HepG2 (cell line): ENCODE measurements at regions not wholly inside any gene's neighbourhood (a gene's known extent, or its start where the extent isn't known, plus 50 kb on each side); places are given as distances from the start of the nearest gene placed in this dataset.

Source experiments
- CEBPG ChIP-seq: IDR thresholded peaks from 2 replicates; pipeline ENCODE4 v1.6.1; 2016
- DRAP1 ChIP-seq: IDR thresholded peaks from 2 replicates; pipeline ENCODE4 v1.6.1; 2016; ENCODE audit warnings: missing genetic modification reagents, missing compliant biosample characterization
- EP300 ChIP-seq, 3 experiments: sonication (generic) in 1 of 3; formaldehyde crosslinking in 1 of 3; IDR thresholded peaks; 2 replicates each; pipeline versions ENCODE4 v1.5.1 to v1.6.1; 2011 to 2020; ENCODE audit warnings: low read depth in 2 of 3, low read length in 2 of 3, borderline replicate concordance in 1 of 3, improper control_type of control experiment in 1 of 3, mild to moderate bottlenecking in 1 of 3, missing genetic modification reagents in 1 of 3, moderate library complexity in 1 of 3
- EZH2 ChIP-seq: conservative IDR thresholded peaks from 2 replicates; pipeline ENCODE4 v1.6.1; 2012; ENCODE audit warnings: mild to moderate bottlenecking, low read depth, low read length, moderate library complexity
- FOXK1 ChIP-seq: sonication (generic); formaldehyde crosslinking; IDR thresholded peaks from 2 replicates; pipeline ENCODE4 v1.4.0; 2020; ENCODE audit warnings: low read depth, missing genetic modification reagents, borderline replicate concordance
- IKZF5 ChIP-seq: IDR thresholded peaks from 2 replicates; pipeline ENCODE4 v1.6.1; 2018; ENCODE audit warnings: missing genetic modification reagents, mild to moderate bottlenecking, missing compliant biosample characterization
- KAT7 ChIP-seq: IDR thresholded peaks from 2 replicates; pipeline ENCODE4 v1.6.1; 2018; ENCODE audit warnings: borderline replicate concordance, missing compliant biosample characterization
- MLX ChIP-seq: IDR thresholded peaks from 2 replicates; pipeline ENCODE4 v1.6.1; 2016
- NR2F6 ChIP-seq, 2 experiments: IDR thresholded peaks; 2 replicates each; pipeline ENCODE4 v1.6.1; 2016; ENCODE audit warnings: antibody characterized with exemption in 1 of 2, mild to moderate bottlenecking in 1 of 2
- ONECUT2 ChIP-seq: sonication (generic); formaldehyde crosslinking; IDR thresholded peaks from 2 replicates; pipeline ENCODE4 v1.4.0; 2020; ENCODE audit warnings: missing genetic modification reagents
- SALL1 ChIP-seq: sonication (generic); formaldehyde crosslinking; IDR thresholded peaks from 2 replicates; pipeline ENCODE4 v1.8.0; 2022; ENCODE audit warnings: mild to moderate bottlenecking, missing genetic modification reagents
- SIX1 ChIP-seq: sonication (generic); formaldehyde crosslinking; IDR thresholded peaks from 2 replicates; pipeline ENCODE4 v1.4.0; 2020; ENCODE audit warnings: missing genetic modification reagents, borderline replicate concordance
- ZBTB34 ChIP-seq: sonication (generic); formaldehyde crosslinking; IDR thresholded peaks from 2 replicates; pipeline ENCODE4 v1.8.0; 2022; ENCODE audit warnings: mild to moderate bottlenecking, missing genetic modification reagents
- ZNF292 ChIP-seq: sonication (generic); formaldehyde crosslinking; IDR thresholded peaks from 2 replicates; pipeline ENCODE4 v1.8.1; 2022; ENCODE audit warnings: mild to moderate bottlenecking, low read depth, missing genetic modification reagents, borderline replicate concordance
- ZNF460 ChIP-seq: sonication (generic); formaldehyde crosslinking; IDR thresholded peaks from 2 replicates; pipeline ENCODE4 v1.5.1; 2020; ENCODE audit warnings: missing genetic modification reagents, mild to moderate bottlenecking, borderline replicate concordance
- ZNF567 ChIP-seq: sonication (generic); formaldehyde crosslinking; IDR thresholded peaks from 2 replicates; pipeline ENCODE4 v1.8.1; 2023; ENCODE audit warnings: mild to moderate bottlenecking, missing genetic modification reagents, borderline replicate concordance
- ZNF614 ChIP-seq: IDR thresholded peaks from 2 replicates; pipeline ENCODE4 v1.6.1; 2018; ENCODE audit warnings: missing biosample characterization, missing genetic modification reagents, inconsistent platforms, borderline replicate concordance
- ZNF710 ChIP-seq: sonication (generic); formaldehyde crosslinking; IDR thresholded peaks from 2 replicates; pipeline ENCODE4 v1.5.0; 2020; ENCODE audit warnings: mild to moderate bottlenecking, missing genetic modification reagents, borderline replicate concordance
- ZSCAN12 ChIP-seq: sonication (generic); formaldehyde crosslinking; IDR thresholded peaks from 2 replicates; pipeline ENCODE4 v1.9.0; 2021; ENCODE audit warnings: mild to moderate bottlenecking, missing genetic modification reagents
- TF ChIP-seq, protein P1 (sequence below): sonication (generic); formaldehyde crosslinking; IDR thresholded peaks from 2 replicates; pipeline ENCODE4 v1.4.0; 2020; ENCODE audit warnings: mild to moderate bottlenecking, missing genetic modification reagents
- TF ChIP-seq, protein P2 (sequence below): sonication (generic); formaldehyde crosslinking; IDR thresholded peaks from 2 replicates; pipeline ENCODE4 v1.4.0; 2020; ENCODE audit warnings: missing genetic modification reagents

DNA sequence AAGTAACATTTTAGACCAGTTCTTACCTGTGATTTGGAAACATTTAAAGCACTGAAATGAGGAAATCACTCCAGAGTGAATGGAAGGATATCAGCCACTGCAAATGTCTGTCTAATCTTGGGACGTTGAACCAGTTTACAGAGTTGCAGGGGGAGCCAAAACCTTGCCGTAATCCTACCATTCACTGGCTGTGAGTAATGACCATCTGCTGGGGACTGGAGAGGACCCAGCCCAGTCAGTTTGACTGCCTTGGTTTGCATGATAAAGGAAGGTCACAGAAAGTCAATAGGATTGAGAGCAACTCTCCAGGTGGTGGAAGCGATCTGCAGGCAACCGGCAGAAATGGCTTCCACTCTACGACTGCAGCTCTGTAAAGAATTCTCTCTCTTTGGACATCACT, 167.2 kb downstream of the AKR1D1 start (continued):
- TF ChIP-seq, protein P1, sequence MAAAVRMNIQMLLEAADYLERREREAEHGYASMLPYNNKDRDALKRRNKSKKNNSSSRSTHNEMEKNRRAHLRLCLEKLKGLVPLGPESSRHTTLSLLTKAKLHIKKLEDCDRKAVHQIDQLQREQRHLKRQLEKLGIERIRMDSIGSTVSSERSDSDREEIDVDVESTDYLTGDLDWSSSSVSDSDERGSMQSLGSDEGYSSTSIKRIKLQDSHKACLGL (CRISPR knock-in tag) = no peak
- TF ChIP-seq MLX (CRISPR knock-in tag) = no peak
- peak; percentile 60; the same call in 1 of the 2 replicates for TF ChIP-seq NR2F6 (IDR thresholded peaks at IDR 0.05)
- TF ChIP-seq NR2F6 (CRISPR knock-in tag; IDR thresholded peaks at IDR 0.05) = peak; percentile 70
- TF ChIP-seq IKZF5 (CRISPR knock-in tag) = peak; percentile 17; the same call in 1 of the 2 replicates
- 0 out of 2 replicates have a peak, but pooled peaks have one; percentile 25 for TF ChIP-seq SIX1 (CRISPR knock-in tag)
- TF ChIP-seq EP300 (IDR thresholded peaks at IDR 0.05; ENCODE audit: low read depth in 2 of 2, low read length in 2 of 2) = 0 out of 4 replicates have a peak, but pooled peaks of 1 of the 2 experiments have one; percentile 9
- no peak for TF ChIP-seq EP300 (CRISPR knock-in tag; IDR thresholded peaks at IDR 0.05; ENCODE audit: borderline replicate concordance)
- TF ChIP-seq SALL1 = peak; percentile 72
- peak; percentile 21; the same call in 1 of the 2 replicates for TF ChIP-seq CEBPG
- TF ChIP-seq, protein P2, sequence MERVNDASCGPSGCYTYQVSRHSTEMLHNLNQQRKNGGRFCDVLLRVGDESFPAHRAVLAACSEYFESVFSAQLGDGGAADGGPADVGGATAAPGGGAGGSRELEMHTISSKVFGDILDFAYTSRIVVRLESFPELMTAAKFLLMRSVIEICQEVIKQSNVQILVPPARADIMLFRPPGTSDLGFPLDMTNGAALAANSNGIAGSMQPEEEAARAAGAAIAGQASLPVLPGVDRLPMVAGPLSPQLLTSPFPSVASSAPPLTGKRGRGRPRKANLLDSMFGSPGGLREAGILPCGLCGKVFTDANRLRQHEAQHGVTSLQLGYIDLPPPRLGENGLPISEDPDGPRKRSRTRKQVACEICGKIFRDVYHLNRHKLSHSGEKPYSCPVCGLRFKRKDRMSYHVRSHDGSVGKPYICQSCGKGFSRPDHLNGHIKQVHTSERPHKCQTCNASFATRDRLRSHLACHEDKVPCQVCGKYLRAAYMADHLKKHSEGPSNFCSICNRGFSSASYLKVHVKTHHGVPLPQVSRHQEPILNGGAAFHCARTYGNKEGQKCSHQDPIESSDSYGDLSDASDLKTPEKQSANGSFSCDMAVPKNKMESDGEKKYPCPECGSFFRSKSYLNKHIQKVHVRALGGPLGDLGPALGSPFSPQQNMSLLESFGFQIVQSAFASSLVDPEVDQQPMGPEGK (CRISPR knock-in tag) = 0 out of 2 replicates have a peak, but pooled peaks have one; percentile 11
- TF ChIP-seq EZH2 = no peak
- no peak for TF ChIP-seq ZNF567 (CRISPR knock-in tag)
- TF ChIP-seq ZNF292 (CRISPR knock-in tag) = peak; percentile 77
- peak; percentile 47; the same call in 1 of the 2 replicates for TF ChIP-seq KAT7 (CRISPR knock-in tag)
- TF ChIP-seq ONECUT2 (CRISPR knock-in tag) = peak; percentile 75
- 0 out of 2 replicates have a peak, but pooled peaks have one; percentile 17 for TF ChIP-seq DRAP1
- TF ChIP-seq ZSCAN12 (CRISPR knock-in tag) = no peak
- peak; percentile 19; the same call in 1 of the 2 replicates for TF ChIP-seq FOXK1 (CRISPR knock-in tag)
- TF ChIP-seq ZBTB34 (CRISPR knock-in tag) = no peak
- no peak for TF ChIP-seq ZNF460
- TF ChIP-seq ZNF710 (CRISPR knock-in tag) = no peak
- peak; percentile 75; the same call in 1 of the 2 replicates for TF ChIP-seq ZNF614 (CRISPR knock-in tag)
